Fibroblast of peridontal ligament (primary cell): ENCODE measurements at regions not wholly inside any gene's neighbourhood (a gene's known extent, or its start where the extent isn't known, plus 50 kb on each side); places are given as distances from the start of the nearest gene placed in this dataset.

Source experiments
- DNase-seq: peaks from one replicate; pipeline ENCODE4 v3.0.0-alpha.2; 2010; ENCODE audit errors: extremely low read depth

DNA sequence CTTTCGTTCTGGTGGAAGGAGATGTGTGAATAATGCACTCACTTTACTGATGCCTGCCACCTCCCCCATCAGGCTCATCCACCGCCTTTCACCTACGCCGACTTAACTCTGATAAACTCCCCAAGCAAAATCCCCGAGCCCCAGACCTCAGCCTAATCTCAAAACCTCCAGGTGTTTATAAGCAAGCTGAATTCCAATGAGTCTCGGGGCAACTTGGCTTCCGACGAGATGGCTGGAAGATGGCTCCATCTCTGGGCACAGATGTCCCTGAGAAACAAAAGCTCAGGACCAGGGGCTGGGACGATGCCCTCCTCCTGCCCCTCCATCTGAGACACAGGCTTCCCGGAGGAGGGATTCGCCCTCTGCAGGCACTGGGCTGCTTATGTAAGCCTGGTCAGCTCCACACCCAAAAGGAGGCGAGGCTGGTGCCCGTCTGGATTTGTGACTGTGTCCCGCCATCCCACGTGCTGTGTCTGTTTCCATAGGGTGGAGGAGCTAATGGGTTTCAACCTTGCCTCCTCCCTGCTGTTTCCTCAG, 386.4 kb upstream of the TNRC6C start:
- no peak for DNase-seq

GRCh38 chr17:77572851-77573250, 385.7 kb upstream of the TNRC6C start:
- no peak for DNase-seq

DNA sequence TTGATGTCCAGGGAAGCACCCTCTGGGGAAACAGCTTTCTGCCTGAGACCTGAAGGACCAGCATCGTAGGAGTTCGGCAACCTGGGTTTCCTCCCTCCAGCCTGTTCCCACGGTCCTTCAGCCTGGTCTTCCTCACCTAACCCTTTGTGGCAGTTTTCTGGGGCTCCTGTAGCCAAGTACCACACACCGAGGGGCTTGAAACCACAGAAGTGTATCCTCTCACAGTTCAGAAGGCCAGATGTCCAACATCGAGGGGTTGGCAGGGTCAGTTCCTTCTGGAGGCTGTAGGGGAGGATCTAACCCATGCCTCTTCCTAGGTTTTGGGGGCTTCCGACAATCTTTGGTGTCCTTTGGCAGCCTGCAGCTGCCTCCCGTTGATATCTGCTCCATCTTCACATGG, 381.0 kb upstream of the TNRC6C start:
- DNase-seq: no peak

- no peak for DNase-seq
Measured at GRCh38 chr17:77579131-77579530, 379.4 kb upstream of the TNRC6C start.

- no peak for DNase-seq
Measured at GRCh38 chr17:77579682-77580081, 378.8 kb upstream of the TNRC6C start.

GRCh38 chr17:77580531-77581270, 377.8 kb upstream of the TNRC6C start:
- DNase-seq: no peak

- DNase-seq: peak; percentile 30
Measured at GRCh38 chr17:77581480-77581879, 377.0 kb upstream of the TNRC6C start.

- DNase-seq: no peak
Measured at GRCh38 chr17:77585142-77585860, 373.2 kb upstream of the TNRC6C start.

GRCh38 chr17:77590951-77591735, 367.4 kb upstream of the TNRC6C start:
- no peak for DNase-seq

- no peak for DNase-seq
Measured at GRCh38 chr17:77592106-77592865, 366.2 kb upstream of the TNRC6C start.

DNA sequence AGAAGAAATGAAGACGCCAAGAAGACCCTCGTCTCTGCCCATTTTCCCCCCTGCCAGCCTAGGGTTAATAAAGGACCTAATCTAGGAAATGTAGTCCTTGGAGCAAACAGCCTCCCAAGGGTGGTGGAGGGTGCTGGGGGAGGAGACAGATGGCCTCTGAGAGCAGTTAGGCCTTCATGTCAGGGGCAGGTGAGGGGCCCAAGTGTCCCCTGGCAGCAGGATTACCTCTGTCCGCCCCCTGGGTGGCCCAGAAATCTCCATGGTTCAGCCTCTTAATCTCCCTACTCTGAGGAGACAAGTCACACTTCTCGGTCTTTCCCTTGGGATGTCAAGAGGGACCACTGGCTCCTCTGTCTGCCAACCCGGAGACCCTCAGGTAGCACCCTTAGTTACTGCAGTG, 365.4 kb upstream of the TNRC6C start:
- no peak for DNase-seq

- no peak for DNase-seq
Measured at GRCh38 chr17:77594416-77595209, 363.9 kb upstream of the TNRC6C start.

- DNase-seq: no peak
Measured at GRCh38 chr17:77596491-77597417, 361.7 kb upstream of the TNRC6C start.

DNA sequence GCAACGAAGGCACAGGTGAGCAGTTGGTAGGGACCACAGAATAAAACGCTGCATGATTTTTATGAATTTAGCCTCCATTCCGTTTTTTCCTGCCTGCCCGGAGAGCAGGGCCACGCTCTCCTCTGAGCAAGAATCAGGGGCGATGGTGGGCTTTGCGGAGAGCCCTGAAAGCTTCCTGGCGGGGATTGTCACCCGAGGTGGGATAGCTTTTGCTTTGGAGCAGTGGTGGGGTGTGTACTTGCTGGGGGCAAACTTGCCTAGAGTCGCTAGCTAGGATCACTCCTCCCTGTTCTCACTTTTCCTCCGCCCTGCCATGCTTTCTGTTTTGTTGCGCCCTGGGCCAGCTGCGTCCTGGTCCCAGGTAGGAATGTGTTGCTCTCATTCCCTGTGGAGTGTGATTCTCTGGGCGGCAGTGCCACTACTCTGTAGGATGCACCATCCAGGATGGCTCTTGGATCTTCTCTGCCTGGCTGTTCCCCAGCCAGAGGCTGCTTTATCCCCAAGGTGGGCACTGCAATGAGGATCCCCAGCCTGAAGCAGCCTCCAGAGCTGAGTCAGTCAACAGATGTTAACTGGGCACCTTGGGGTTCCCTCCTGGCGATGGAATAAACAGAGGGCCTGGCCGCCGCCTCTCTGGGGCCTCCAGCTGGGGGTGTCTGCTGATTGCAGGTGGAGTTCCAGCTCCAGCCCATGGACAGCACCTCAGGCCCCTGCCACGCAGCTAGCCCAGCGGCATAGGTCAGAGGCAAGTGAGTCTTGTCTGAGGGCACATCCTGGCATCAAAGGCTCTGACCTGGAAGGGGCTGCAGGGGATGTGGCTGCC, 360.9 kb upstream of the TNRC6C start:
- DNase-seq: no peak

DNA sequence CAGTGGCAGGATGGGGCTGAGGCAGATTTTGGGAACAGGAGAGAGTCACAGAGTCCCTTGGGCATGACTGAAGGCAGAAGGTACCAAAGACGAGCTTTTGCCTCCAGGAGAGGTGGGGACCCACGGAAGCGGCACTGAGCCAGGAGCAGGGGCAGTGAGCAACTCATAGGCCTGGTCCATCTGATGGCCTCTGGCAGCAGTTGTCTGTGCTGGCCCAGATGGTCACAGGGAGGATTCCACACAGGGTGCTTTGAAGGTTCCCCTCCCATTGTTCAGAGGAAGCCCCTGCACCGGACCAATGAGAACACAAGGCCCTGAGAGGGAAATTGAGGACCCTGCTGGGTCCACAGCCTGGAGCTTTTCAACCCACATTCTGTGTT, 360.3 kb upstream of the TNRC6C start:
- no peak for DNase-seq

- DNase-seq: no peak
Measured at GRCh38 chr17:77599699-77600098, 358.8 kb upstream of the TNRC6C start.

GRCh38 chr17:77600346-77600745, 358.2 kb upstream of the TNRC6C start:
- DNase-seq: no peak

- no peak for DNase-seq
Measured at GRCh38 chr17:77601054-77601979, 357.2 kb upstream of the TNRC6C start.
